ENCODE measurements at regions not wholly inside any gene's neighbourhood (a gene's known extent, or its start where the extent isn't known, plus 50 kb on each side); places are given as distances from the start of the nearest gene placed in this dataset.

GRCh38 chr4:156173486-156173885, 219.8 kb upstream of the CTSO start:
- TF ChIP-seq POLR2AphosphoS5 (IDR thresholded peaks at IDR 0.05; ENCODE audit: borderline replicate concordance, low read depth, low read length), result no peak
- TF ChIP-seq EZH2 (IDR thresholded peaks at IDR 0.05), result no peak
